GM23338 (cell line): ENCODE measurements at regions not wholly inside any gene's neighbourhood (a gene's known extent, or its start where the extent isn't known, plus 50 kb on each side); places are given as distances from the start of the nearest gene placed in this dataset.

Experiments
- ATAC-seq: fragments of 200-7000 bp; cut with Tn5 transposase; 3 replicates; pipeline ENCODE4 v1.9.1; 2020
- DNase-seq: peaks from one replicate; pipeline ENCODE4 v3.0.0-alpha.2; 2015; ENCODE audit warnings: low spot score
- H2AFZ ChIP-seq: fragments of 200-600 bp; sonication (generic); 2 replicates; pipeline ENCODE4 v1.8.0; 2016; ENCODE audit warnings: antibody characterized with exemption, mild to moderate bottlenecking, moderate library complexity
- H3F3A ChIP-seq: fragments of 200-600 bp; sonication (generic); replicated peaks from 2 replicates; pipeline ENCODE4 v1.8.0; 2017; ENCODE audit warnings: antibody characterized with exemption, mixed run types, low read depth
- H3K27ac ChIP-seq: fragments of 200-600 bp; sonication (generic); 2 replicates; pipeline ENCODE4 v1.6.1; 2016; ENCODE audit warnings: low read depth
- H3K27me3 ChIP-seq: fragments of 200-600 bp; sonication (generic); 2 replicates; pipeline ENCODE4 v1.8.0; 2016; ENCODE audit warnings: mild to moderate bottlenecking, mixed run types, moderate library complexity; ENCODE audit not compliant: insufficient read depth
- H3K36me3 ChIP-seq: fragments of 200-600 bp; sonication (generic); 2 replicates; pipeline ENCODE4 v1.8.0; 2016; ENCODE audit warnings: mild to moderate bottlenecking; ENCODE audit not compliant: insufficient read depth
- H3K4me1 ChIP-seq: fragments of 200-600 bp; sonication (generic); 2 replicates; pipeline ENCODE4 v1.8.0; 2016; ENCODE audit warnings: mild to moderate bottlenecking, moderate library complexity; ENCODE audit not compliant: insufficient read depth
- H3K4me2 ChIP-seq: fragments of 200-600 bp; sonication (generic); 2 replicates; pipeline ENCODE4 v1.7.1; 2017; ENCODE audit warnings: mixed run types
- H3K4me3 ChIP-seq: fragments of 200-600 bp; sonication (generic); 2 replicates; pipeline ENCODE4 v1.6.1; 2016; ENCODE audit warnings: mixed run types
- H3K79me2 ChIP-seq: fragments of 200-600 bp; sonication (generic); replicated peaks from 2 replicates; pipeline ENCODE4 v1.8.0; 2017; ENCODE audit warnings: mild to moderate bottlenecking; ENCODE audit not compliant: insufficient read depth
- H3K9me2 ChIP-seq: fragments of 200-600 bp; sonication (generic); 2 replicates; pipeline ENCODE4 v1.8.0; 2017; ENCODE audit not compliant: insufficient read depth
- H4K20me1 ChIP-seq: fragments of 200-600 bp; sonication (generic); replicated peaks from 2 replicates; pipeline ENCODE4 v1.8.0; 2017; ENCODE audit warnings: mild to moderate bottlenecking; ENCODE audit not compliant: insufficient read depth
- H3K27ac Mint-ChIP-seq: 2 replicates; pipeline ENCODE4 v1.8.0; 2020; ENCODE audit warnings: inconsistent platforms, mild to moderate bottlenecking, moderate library complexity, mixed read lengths
- H3K27me3 Mint-ChIP-seq: 3 replicates; pipeline ENCODE4 v1.8.0; 2022; ENCODE audit warnings: low read depth, mild to moderate bottlenecking, moderate library complexity, mixed read lengths, inconsistent platforms; ENCODE audit not compliant: insufficient read depth, poor library complexity
- H3K36me3 Mint-ChIP-seq: 3 replicates; pipeline ENCODE4 v1.8.0; 2021; ENCODE audit warnings: low read depth, mild to moderate bottlenecking, inconsistent platforms, moderate library complexity, mixed read lengths
- H3K4me1 Mint-ChIP-seq: 3 replicates; pipeline ENCODE4 v1.8.0; 2020; ENCODE audit warnings: mild to moderate bottlenecking, inconsistent platforms, mixed read lengths
- H3K4me3 Mint-ChIP-seq: 3 replicates; pipeline ENCODE4 v1.8.0; 2021; ENCODE audit warnings: moderate library complexity, mild to moderate bottlenecking, inconsistent platforms, mixed read lengths
- H3K9me3 Mint-ChIP-seq: 3 replicates; pipeline ENCODE4 v1.8.0; 2020; ENCODE audit warnings: moderate library complexity, mild to moderate bottlenecking, inconsistent platforms, mixed read lengths
- CREB1 ChIP-seq: fragments of 250-450 bp; sonication (Bioruptor Pico); IDR thresholded peaks from 2 replicates; pipeline ENCODE4 v1.5.0; 2020; ENCODE audit warnings: low read depth, mild to moderate bottlenecking, moderate library complexity
- ETS1 ChIP-seq: IDR thresholded peaks from 2 replicates; pipeline ENCODE4 v1.6.1; 2016; ENCODE audit warnings: antibody characterized with exemption
- EZH2 ChIP-seq: fragments of 200-600 bp; sonication (generic); IDR thresholded peaks from one replicate; pipeline ENCODE4 v1.8.0; 2017; ENCODE audit warnings: antibody characterized with exemption, mild to moderate bottlenecking, low read depth; ENCODE audit not compliant: unreplicated experiment
- EZH2phosphoT487 ChIP-seq: fragments of 200-600 bp; sonication (generic); IDR thresholded peaks from one replicate; pipeline ENCODE4 v1.8.1; 2018; ENCODE audit warnings: antibody characterized with exemption; ENCODE audit not compliant: unreplicated experiment
- JUNB ChIP-seq: IDR thresholded peaks from one replicate; pipeline ENCODE4 v1.6.1; 2016; ENCODE audit warnings: antibody characterized with exemption; ENCODE audit not compliant: unreplicated experiment
- NANOG ChIP-seq: IDR thresholded peaks from 2 replicates; pipeline ENCODE4 v1.6.1; 2016; ENCODE audit warnings: antibody characterized with exemption, borderline replicate concordance
- POLR2AphosphoS5 ChIP-seq: IDR thresholded peaks from 2 replicates; pipeline ENCODE4 v1.6.1; 2016; ENCODE audit warnings: antibody characterized with exemption, low read depth
- STAT1 ChIP-seq: IDR thresholded peaks from one replicate; pipeline ENCODE4 v1.6.1; 2016; ENCODE audit warnings: antibody characterized with exemption; ENCODE audit not compliant: unreplicated experiment
- ZNF114 ChIP-seq: fragments of 250-450 bp; sonication (Bioruptor Pico); IDR thresholded peaks from 2 replicates; pipeline ENCODE4 v1.5.0; 2020; ENCODE audit warnings: mild to moderate bottlenecking, moderate library complexity
- ZNF331 ChIP-seq: fragments of 250-450 bp; sonication (Bioruptor Pico); IDR thresholded peaks from 2 replicates; pipeline ENCODE4 v1.5.0; 2020; ENCODE audit warnings: low read depth, mild to moderate bottlenecking, moderate library complexity
- TF ChIP-seq, protein P1 (sequence below): IDR thresholded peaks from one replicate; pipeline ENCODE4 v1.6.1; 2018; ENCODE audit warnings: antibody characterized with exemption; ENCODE audit not compliant: unreplicated experiment
- TF ChIP-seq, protein P2 (sequence below), 2 experiments: fragments of 200-600 bp in 1 of 2; sonication (generic) in 1 of 2; conservative IDR thresholded peaks; 2 replicates each; pipeline versions ENCODE4 v1.5.1 to v1.6.1; 2016 to 2017; ENCODE audit warnings: antibody characterized with exemption in 2 of 2, low read depth in 2 of 2, mild to moderate bottlenecking in 2 of 2, moderate library complexity in 1 of 2
- TF ChIP-seq, protein P3 (sequence below): fragments of 250-450 bp; sonication (Bioruptor Pico); IDR thresholded peaks from 2 replicates; pipeline ENCODE4 v1.5.0; 2020; ENCODE audit warnings: mild to moderate bottlenecking, moderate library complexity

- H3K4me2 ChIP-seq = no peak overlapping the region
- peaks cover 6% of the 10 kb centered on the region for H3K4me1 ChIP-seq
- peak overlapping the region; percentile 33; the same call in 1 of the 2 replicates for H3K27ac ChIP-seq
- H3K9me3 Mint-ChIP-seq = no peaks in the 10 kb centered on the region; the same call in 2 of the 3 replicates
- H3K4me3 ChIP-seq = no peak overlapping the region
- H3K36me3 ChIP-seq = peaks cover 23% of the 10 kb centered on the region
- no peak overlapping the region for H3K4me3 Mint-ChIP-seq
- H3K4me1 Mint-ChIP-seq = peaks cover 41% of the 10 kb centered on the region
- peaks cover 91% of the 10 kb centered on the region for H3K79me2 ChIP-seq
- H3K36me3 Mint-ChIP-seq = peaks cover 65% of the 10 kb centered on the region
- no peak overlapping the region for H2AFZ ChIP-seq
- peak overlapping the region; percentile 38; the same call in 1 of the 2 replicates for H3K27ac Mint-ChIP-seq
- ATAC-seq (no peak), DNase-seq (no peak)
- no peaks in the 10 kb centered on the region for H3K9me2 ChIP-seq
- H3F3A ChIP-seq = peaks cover 4% of the 10 kb centered on the region; the same call in 1 of the 2 replicates
- H3K27me3 Mint-ChIP-seq = peaks cover 15% of the 10 kb centered on the region
- H3K27me3 ChIP-seq = no peaks in the 10 kb centered on the region
- peaks cover 76% of the 10 kb centered on the region for H4K20me1 ChIP-seq
- TF ChIP-seq ETS1 (no peak), EZH2phosphoT487 (no peak), STAT1 (no peak), ZNF114 (CRISPR knock-in tag) (no peak), JUNB (no peak), NANOG (no peak), EZH2 (no peak), POLR2AphosphoS5 (no peak), ZNF331 (no peak), CREB1 (CRISPR knock-in tag) (no peak)
- TF ChIP-seq, protein P1, sequence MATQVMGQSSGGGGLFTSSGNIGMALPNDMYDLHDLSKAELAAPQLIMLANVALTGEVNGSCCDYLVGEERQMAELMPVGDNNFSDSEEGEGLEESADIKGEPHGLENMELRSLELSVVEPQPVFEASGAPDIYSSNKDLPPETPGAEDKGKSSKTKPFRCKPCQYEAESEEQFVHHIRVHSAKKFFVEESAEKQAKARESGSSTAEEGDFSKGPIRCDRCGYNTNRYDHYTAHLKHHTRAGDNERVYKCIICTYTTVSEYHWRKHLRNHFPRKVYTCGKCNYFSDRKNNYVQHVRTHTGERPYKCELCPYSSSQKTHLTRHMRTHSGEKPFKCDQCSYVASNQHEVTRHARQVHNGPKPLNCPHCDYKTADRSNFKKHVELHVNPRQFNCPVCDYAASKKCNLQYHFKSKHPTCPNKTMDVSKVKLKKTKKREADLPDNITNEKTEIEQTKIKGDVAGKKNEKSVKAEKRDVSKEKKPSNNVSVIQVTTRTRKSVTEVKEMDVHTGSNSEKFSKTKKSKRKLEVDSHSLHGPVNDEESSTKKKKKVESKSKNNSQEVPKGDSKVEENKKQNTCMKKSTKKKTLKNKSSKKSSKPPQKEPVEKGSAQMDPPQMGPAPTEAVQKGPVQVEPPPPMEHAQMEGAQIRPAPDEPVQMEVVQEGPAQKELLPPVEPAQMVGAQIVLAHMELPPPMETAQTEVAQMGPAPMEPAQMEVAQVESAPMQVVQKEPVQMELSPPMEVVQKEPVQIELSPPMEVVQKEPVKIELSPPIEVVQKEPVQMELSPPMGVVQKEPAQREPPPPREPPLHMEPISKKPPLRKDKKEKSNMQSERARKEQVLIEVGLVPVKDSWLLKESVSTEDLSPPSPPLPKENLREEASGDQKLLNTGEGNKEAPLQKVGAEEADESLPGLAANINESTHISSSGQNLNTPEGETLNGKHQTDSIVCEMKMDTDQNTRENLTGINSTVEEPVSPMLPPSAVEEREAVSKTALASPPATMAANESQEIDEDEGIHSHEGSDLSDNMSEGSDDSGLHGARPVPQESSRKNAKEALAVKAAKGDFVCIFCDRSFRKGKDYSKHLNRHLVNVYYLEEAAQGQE = no peak
- TF ChIP-seq, protein P2, sequence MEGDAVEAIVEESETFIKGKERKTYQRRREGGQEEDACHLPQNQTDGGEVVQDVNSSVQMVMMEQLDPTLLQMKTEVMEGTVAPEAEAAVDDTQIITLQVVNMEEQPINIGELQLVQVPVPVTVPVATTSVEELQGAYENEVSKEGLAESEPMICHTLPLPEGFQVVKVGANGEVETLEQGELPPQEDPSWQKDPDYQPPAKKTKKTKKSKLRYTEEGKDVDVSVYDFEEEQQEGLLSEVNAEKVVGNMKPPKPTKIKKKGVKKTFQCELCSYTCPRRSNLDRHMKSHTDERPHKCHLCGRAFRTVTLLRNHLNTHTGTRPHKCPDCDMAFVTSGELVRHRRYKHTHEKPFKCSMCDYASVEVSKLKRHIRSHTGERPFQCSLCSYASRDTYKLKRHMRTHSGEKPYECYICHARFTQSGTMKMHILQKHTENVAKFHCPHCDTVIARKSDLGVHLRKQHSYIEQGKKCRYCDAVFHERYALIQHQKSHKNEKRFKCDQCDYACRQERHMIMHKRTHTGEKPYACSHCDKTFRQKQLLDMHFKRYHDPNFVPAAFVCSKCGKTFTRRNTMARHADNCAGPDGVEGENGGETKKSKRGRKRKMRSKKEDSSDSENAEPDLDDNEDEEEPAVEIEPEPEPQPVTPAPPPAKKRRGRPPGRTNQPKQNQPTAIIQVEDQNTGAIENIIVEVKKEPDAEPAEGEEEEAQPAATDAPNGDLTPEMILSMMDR (conservative IDR thresholded peaks at IDR 0.05; ENCODE audit: low read depth in 2 of 2) = no peak
- TF ChIP-seq, protein P3, sequence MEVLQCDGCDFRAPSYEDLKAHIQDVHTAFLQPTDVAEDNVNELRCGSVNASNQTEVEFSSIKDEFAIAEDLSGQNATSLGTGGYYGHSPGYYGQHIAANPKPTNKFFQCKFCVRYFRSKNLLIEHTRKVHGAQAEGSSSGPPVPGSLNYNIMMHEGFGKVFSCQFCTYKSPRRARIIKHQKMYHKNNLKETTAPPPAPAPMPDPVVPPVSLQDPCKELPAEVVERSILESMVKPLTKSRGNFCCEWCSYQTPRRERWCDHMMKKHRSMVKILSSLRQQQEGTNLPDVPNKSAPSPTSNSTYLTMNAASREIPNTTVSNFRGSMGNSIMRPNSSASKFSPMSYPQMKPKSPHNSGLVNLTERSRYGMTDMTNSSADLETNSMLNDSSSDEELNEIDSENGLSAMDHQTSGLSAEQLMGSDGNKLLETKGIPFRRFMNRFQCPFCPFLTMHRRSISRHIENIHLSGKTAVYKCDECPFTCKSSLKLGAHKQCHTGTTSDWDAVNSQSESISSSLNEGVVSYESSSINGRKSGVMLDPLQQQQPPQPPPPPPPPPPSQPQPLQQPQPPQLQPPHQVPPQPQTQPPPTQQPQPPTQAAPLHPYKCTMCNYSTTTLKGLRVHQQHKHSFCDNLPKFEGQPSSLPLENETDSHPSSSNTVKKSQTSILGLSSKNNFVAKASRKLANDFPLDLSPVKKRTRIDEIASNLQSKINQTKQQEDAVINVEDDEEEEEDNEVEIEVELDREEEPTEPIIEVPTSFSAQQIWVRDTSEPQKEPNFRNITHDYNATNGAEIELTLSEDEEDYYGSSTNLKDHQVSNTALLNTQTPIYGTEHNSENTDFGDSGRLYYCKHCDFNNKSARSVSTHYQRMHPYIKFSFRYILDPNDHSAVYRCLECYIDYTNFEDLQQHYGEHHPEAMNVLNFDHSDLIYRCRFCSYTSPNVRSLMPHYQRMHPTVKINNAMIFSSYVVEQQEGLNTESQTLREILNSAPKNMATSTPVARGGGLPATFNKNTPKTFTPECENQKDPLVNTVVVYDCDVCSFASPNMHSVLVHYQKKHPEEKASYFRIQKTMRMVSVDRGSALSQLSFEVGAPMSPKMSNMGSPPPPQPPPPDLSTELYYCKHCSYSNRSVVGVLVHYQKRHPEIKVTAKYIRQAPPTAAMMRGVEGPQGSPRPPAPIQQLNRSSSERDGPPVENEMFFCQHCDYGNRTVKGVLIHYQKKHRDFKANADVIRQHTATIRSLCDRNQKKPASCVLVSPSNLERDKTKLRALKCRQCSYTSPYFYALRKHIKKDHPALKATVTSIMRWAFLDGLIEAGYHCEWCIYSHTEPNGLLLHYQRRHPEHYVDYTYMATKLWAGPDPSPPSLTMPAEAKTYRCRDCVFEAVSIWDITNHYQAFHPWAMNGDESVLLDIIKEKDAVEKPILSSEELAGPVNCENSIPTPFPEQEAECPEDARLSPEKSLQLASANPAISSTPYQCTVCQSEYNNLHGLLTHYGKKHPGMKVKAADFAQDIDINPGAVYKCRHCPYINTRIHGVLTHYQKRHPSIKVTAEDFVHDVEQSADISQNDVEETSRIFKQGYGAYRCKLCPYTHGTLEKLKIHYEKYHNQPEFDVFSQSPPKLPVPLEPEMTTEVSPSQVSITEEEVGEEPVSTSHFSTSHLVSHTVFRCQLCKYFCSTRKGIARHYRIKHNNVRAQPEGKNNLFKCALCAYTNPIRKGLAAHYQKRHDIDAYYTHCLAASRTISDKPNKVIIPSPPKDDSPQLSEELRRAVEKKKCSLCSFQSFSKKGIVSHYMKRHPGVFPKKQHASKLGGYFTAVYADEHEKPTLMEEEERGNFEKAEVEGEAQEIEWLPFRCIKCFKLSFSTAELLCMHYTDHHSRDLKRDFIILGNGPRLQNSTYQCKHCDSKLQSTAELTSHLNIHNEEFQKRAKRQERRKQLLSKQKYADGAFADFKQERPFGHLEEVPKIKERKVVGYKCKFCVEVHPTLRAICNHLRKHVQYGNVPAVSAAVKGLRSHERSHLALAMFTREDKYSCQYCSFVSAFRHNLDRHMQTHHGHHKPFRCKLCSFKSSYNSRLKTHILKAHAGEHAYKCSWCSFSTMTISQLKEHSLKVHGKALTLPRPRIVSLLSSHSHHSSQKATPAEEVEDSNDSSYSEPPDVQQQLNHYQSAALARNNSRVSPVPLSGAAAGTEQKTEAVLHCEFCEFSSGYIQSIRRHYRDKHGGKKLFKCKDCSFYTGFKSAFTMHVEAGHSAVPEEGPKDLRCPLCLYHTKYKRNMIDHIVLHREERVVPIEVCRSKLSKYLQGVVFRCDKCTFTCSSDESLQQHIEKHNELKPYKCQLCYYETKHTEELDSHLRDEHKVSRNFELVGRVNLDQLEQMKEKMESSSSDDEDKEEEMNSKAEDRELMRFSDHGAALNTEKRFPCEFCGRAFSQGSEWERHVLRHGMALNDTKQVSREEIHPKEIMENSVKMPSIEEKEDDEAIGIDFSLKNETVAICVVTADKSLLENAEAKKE = no peak
Observed at GRCh38 chr9:94176608-94177007, 82.5 kb upstream of the ZNF169 start.
